ENCODE measurements at regions not wholly inside any gene's neighbourhood (a gene's known extent, or its start where the extent isn't known, plus 50 kb on each side); places are given as distances from the start of the nearest gene placed in this dataset.

DNA sequence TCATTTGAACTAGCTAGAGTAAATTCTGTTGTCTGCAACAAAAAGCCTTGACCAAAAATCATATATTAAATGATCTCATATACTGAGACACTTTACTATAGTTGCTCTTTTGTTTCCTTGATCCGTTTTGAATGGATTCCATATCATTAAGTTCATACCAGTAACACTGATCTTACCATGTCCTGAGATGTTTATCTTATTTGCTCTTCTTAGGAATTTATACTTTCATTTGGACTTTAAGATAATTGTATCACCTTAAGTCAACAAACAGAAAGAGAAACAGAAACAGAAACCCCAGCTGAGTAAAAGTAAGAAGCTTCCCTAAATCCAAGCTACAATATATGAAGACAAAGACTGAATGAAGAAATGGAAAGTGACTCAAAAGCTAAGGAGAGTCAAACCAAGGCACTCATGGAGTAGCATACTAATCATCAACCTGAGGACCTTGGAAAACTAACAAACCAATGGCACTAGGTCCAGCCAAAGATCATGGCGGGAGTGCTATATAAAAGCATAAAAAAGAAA lies 106.5 kb upstream of the COX10 start:
- no peak for TF ChIP-seq TEAD4 (IDR thresholded peaks at IDR 0.05; ENCODE audit: low read depth, low read length)
- TF ChIP-seq, protein P1, sequence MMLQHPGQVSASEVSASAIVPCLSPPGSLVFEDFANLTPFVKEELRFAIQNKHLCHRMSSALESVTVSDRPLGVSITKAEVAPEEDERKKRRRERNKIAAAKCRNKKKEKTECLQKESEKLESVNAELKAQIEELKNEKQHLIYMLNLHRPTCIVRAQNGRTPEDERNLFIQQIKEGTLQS (IDR thresholded peaks at IDR 0.05; ENCODE audit: insufficient read depth, low read depth, low read length), result no peak
- TF ChIP-seq BRCA1 (IDR thresholded peaks at IDR 0.05; ENCODE audit: low read depth, low read length), result no peak
- TF ChIP-seq POLR2A (IDR thresholded peaks at IDR 0.05; ENCODE audit: control extremely low read depth in 1 of 2, low read depth in 2 of 2, low read length in 2 of 2), result no peak
- TF ChIP-seq, protein P2, sequence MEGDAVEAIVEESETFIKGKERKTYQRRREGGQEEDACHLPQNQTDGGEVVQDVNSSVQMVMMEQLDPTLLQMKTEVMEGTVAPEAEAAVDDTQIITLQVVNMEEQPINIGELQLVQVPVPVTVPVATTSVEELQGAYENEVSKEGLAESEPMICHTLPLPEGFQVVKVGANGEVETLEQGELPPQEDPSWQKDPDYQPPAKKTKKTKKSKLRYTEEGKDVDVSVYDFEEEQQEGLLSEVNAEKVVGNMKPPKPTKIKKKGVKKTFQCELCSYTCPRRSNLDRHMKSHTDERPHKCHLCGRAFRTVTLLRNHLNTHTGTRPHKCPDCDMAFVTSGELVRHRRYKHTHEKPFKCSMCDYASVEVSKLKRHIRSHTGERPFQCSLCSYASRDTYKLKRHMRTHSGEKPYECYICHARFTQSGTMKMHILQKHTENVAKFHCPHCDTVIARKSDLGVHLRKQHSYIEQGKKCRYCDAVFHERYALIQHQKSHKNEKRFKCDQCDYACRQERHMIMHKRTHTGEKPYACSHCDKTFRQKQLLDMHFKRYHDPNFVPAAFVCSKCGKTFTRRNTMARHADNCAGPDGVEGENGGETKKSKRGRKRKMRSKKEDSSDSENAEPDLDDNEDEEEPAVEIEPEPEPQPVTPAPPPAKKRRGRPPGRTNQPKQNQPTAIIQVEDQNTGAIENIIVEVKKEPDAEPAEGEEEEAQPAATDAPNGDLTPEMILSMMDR (IDR thresholded peaks at IDR 0.05; ENCODE audit: control extremely low read depth in 1 of 3, insufficient read depth in 1 of 3, low read depth in 1 of 3, low read length in 3 of 3), result no peak
- no peak for TF ChIP-seq ZNF274 (IDR thresholded peaks at IDR 0.05; ENCODE audit: borderline replicate concordance, extremely low read depth, low read length)
- no peak for TF ChIP-seq SUZ12 (IDR thresholded peaks at IDR 0.05; ENCODE audit: low read length)
- no peak for TF ChIP-seq SRF (IDR thresholded peaks at IDR 0.05; ENCODE audit: low read depth, low read length)
- TF ChIP-seq TCF12 (IDR thresholded peaks at IDR 0.05; ENCODE audit: low read depth, low read length), result no peak
- no peak for TF ChIP-seq TAF1 (IDR thresholded peaks at IDR 0.05; ENCODE audit: low read depth, low read length)
- TF ChIP-seq, protein P3, sequence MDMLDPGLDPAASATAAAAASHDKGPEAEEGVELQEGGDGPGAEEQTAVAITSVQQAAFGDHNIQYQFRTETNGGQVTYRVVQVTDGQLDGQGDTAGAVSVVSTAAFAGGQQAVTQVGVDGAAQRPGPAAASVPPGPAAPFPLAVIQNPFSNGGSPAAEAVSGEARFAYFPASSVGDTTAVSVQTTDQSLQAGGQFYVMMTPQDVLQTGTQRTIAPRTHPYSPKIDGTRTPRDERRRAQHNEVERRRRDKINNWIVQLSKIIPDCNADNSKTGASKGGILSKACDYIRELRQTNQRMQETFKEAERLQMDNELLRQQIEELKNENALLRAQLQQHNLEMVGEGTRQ (IDR thresholded peaks at IDR 0.05; ENCODE audit: low read length), result no peak
- TF ChIP-seq CHD2 (IDR thresholded peaks at IDR 0.05; ENCODE audit: low read length), result no peak
- TF ChIP-seq YY1 (IDR thresholded peaks at IDR 0.05; ENCODE audit: low read depth, low read length), result no peak
- TF ChIP-seq, protein P4, sequence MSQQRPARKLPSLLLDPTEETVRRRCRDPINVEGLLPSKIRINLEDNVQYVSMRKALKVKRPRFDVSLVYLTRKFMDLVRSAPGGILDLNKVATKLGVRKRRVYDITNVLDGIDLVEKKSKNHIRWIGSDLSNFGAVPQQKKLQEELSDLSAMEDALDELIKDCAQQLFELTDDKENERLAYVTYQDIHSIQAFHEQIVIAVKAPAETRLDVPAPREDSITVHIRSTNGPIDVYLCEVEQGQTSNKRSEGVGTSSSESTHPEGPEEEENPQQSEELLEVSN (IDR thresholded peaks at IDR 0.05), result no peak

Measured in H1 (cell line).